Tibial artery (tissue), 4 donors: ENCODE measurements at regions not wholly inside any gene's neighbourhood (a gene's known extent, or its start where the extent isn't known, plus 50 kb on each side); places are given as distances from the start of the nearest gene placed in this dataset.

Experiments used
- DNase-seq, 2 donors: peaks; one replicate each; pipeline ENCODE4 v3.0.0-alpha.2; 2019
- H3K27ac ChIP-seq, 2 donors: fragments of 200-600 bp; sonication (generic) in 1 of 2; 1 replicate in 1 of 2; 2 replicates in 1 of 2; pipeline ENCODE4 v1.5.1; 2018 to 2019; ENCODE audit warnings: mild to moderate bottlenecking in 1 of 2
- H3K27me3 ChIP-seq, 2 donors: fragments of 200-600 bp; sonication (generic) in 1 of 2; one replicate each; pipeline versions ENCODE4 v1.5.1 to v1.6.0; 2016 to 2019
- H3K36me3 ChIP-seq, 3 donors: fragments of 200-600 bp; sonication (generic) in 2 of 3; one replicate each; pipeline ENCODE4 v1.5.1; 2016 to 2019; ENCODE audit warnings: mild to moderate bottlenecking in 2 of 3
- H3K4me1 ChIP-seq, 4 donors: fragments of 200-600 bp; sonication (generic) in 2 of 4; 1 replicate in 3 of 4; 2 replicates in 1 of 4; pipeline ENCODE4 v1.5.1; 2016 to 2019
- H3K4me3 ChIP-seq, 2 donors: fragments of 200-600 bp; sonication (generic) in 1 of 2; 1 replicate in 1 of 2; 2 replicates in 1 of 2; pipeline ENCODE4 v1.5.1; 2018 to 2019; ENCODE audit warnings: mild to moderate bottlenecking in 2 of 2
- H3K9me3 ChIP-seq, 3 donors: fragments of 200-600 bp; sonication (generic) in 1 of 3; one replicate each; pipeline ENCODE4 v1.5.1; 2016 to 2019
- intact Hi-C: fragments of 100-400 bp; cut with DNase I; formaldehyde crosslinking; loops from one replicate; pipeline ENCODE4 v1.15.0; 2023; ENCODE audit warnings: low total_unique reads
- TF ChIP-seq, protein P1 (sequence below), 2 experiments: fragments of 200-600 bp in 1 of 2; fragments of 450-650 bp in 1 of 2; IDR thresholded peaks; one replicate each; pipeline ENCODE4 v1.5.1; 2017 to 2019; ENCODE audit warnings: antibody characterized with exemption in 2 of 2, mild to moderate bottlenecking in 1 of 2, moderate library complexity in 1 of 2

DNA sequence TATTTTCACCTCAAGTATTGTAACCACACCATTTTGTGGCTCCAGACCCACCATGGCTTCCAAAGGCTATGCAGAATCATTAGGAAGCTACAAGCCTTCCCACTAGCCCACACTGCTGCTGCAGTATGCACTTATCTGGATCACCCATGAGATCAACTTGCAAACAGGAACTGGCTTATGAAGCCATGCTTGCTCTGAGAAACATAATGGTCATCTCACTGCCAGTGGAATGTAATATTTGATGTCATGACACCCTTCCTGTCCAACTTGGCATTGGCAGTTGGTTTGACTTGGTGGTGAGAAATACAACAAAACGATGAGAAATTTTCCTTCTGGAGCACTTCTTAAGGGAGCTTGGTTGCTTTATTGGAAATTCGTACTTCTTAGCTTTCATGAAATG lies 69.3 kb upstream of the FRMD6 start:
- no peaks in the 10 kb centered on the region for H3K36me3 ChIP-seq
- no peak overlapping the region for H3K4me3 ChIP-seq
- no peak for DNase-seq

DNA sequence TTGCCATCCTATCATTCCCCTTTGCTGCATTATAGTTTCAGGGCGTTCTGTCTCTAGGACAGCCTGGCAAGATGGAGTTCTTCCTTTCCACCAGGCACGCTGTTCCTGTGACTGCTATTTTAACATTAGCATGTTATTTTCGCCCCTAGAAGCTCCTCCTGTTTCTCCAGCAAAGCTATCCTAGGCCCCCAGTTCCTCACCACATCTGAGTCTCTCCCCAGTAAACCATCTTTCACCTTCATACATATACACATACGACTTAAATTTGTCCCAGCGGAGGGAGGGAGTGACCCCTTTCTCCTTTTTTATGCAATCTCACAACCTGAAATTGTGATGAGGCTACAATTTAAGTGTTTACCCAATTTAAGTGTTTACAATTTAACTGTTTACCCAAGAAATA lies 66.7 kb upstream of the FRMD6 start:
- H3K36me3 ChIP-seq = no peaks in the 10 kb centered on the region
- intact Hi-C loops = no loop called here
- TF ChIP-seq, protein P1, sequence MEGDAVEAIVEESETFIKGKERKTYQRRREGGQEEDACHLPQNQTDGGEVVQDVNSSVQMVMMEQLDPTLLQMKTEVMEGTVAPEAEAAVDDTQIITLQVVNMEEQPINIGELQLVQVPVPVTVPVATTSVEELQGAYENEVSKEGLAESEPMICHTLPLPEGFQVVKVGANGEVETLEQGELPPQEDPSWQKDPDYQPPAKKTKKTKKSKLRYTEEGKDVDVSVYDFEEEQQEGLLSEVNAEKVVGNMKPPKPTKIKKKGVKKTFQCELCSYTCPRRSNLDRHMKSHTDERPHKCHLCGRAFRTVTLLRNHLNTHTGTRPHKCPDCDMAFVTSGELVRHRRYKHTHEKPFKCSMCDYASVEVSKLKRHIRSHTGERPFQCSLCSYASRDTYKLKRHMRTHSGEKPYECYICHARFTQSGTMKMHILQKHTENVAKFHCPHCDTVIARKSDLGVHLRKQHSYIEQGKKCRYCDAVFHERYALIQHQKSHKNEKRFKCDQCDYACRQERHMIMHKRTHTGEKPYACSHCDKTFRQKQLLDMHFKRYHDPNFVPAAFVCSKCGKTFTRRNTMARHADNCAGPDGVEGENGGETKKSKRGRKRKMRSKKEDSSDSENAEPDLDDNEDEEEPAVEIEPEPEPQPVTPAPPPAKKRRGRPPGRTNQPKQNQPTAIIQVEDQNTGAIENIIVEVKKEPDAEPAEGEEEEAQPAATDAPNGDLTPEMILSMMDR (IDR thresholded peaks at IDR 0.05) = no peak
- no peak overlapping the region for H3K4me3 ChIP-seq
- H3K27me3 ChIP-seq = no peaks in the 10 kb centered on the region
- no peaks in the 10 kb centered on the region for H3K9me3 ChIP-seq
- no peak for DNase-seq
- no peak overlapping the region for H3K27ac ChIP-seq
- H3K4me1 ChIP-seq = peaks cover 0 to 11% (median 2%) of the 10 kb centered on the region in 4 donors

More for the DNA sequence above, 69.3 kb upstream of the FRMD6 start:
- Histone ChIP-seq H3K27me3 (no peaks in the 10 kb centered on the region), H3K4me1 (peaks cover 0 to 11% (median 2%) of the 10 kb centered on the region in 4 donors), H3K9me3 (no peaks in the 10 kb centered on the region), H3K27ac (no peak overlapping the region)
- TF ChIP-seq, protein P1 (IDR thresholded peaks at IDR 0.05) = no peak
- intact Hi-C loops = no loop called here

- Histone ChIP-seq H3K27me3 (no peaks in the 10 kb centered on the region), H3K27ac (no peak overlapping the region), H3K36me3 (no peaks in the 10 kb centered on the region), H3K4me3 (no peak overlapping the region), H3K9me3 (no peaks in the 10 kb centered on the region), H3K4me1 (no peaks in the 10 kb centered on the region)
- no peak for DNase-seq
- TF ChIP-seq, protein P1 (IDR thresholded peaks at IDR 0.05) = no peak
- intact Hi-C loops = no loop called here
Measured at GRCh38 chr14:51592836-51593235, 58.9 kb upstream of the FRMD6 start.

DNA sequence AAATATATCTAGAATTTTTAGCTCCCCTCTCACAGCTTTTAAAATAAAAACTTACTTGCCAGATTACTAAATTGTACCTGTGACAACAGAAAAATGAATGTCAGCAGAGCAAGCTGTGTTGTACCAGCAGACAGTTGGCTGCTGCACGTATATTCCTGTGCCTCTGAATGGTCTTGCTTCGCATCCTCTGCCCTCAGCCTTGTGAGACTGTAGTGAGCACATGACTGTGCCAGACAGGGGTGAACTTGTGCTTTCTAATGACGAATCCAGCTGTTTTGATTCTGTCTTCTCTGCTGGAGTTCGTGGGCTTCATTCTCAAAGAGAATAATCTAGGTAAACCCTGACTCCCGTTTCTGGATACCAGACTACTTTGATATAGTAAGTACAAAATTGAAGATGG lies 58.3 kb upstream of the FRMD6 start:
- Histone ChIP-seq H3K27me3 (no peaks in the 10 kb centered on the region), H3K4me3 (no peak overlapping the region), H3K4me1 (no peaks in the 10 kb centered on the region), H3K9me3 (no peaks in the 10 kb centered on the region), H3K36me3 (no peaks in the 10 kb centered on the region), H3K27ac (no peak overlapping the region)
- intact Hi-C loops = no loop called here
- DNase-seq = no peak
- TF ChIP-seq, protein P1 (IDR thresholded peaks at IDR 0.05) = no peak

DNA sequence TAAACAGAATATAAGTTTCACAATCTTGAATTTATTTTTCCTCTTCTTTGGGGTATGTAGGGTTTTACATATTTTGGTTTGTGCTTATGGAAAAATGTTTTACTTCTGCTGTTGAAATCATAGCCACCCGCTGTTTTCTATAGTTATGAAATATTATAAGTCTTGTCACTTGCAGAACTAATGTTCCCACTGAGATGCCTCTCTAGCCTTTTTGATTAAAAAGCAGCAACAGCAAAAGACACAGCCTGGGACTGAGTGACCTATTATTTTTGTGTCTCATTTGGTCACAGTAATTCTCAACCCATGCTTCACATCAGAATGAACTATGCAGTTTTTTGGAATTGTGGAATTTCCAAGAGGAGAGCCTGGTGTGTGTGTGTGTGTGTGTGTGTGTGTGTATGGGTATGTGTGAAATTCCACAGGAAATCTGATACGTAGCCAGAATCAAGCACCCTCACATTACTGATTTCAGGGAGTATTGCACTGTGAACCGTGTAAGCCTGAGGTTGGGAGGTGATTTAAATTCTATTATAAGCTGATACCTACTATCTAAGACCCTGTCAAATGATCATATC lies 55.7 kb upstream of the FRMD6 start:
- intact Hi-C loops = no loop called here
- TF ChIP-seq, protein P1 (IDR thresholded peaks at IDR 0.05) = no peak
- Histone ChIP-seq H3K36me3 (no peaks in the 10 kb centered on the region), H3K9me3 (no peaks in the 10 kb centered on the region), H3K4me1 (no peaks in the 10 kb centered on the region), H3K4me3 (no peak overlapping the region), H3K27ac (no peak overlapping the region), H3K27me3 (no peaks in the 10 kb centered on the region)
- no peak for DNase-seq
